NOMO-1 (cell line): ENCODE measurements at regions not wholly inside any gene's neighbourhood (a gene's known extent, or its start where the extent isn't known, plus 50 kb on each side); places are given as distances from the start of the nearest gene placed in this dataset.

ENCODE experiments used
- DNase-seq, 2 experiments: peaks; one replicate each; lab custom pipeline; 2025; ENCODE audit not compliant: unreplicated experiment in 2 of 2; lab: John Stamatoyannopoulos, UW

DNA sequence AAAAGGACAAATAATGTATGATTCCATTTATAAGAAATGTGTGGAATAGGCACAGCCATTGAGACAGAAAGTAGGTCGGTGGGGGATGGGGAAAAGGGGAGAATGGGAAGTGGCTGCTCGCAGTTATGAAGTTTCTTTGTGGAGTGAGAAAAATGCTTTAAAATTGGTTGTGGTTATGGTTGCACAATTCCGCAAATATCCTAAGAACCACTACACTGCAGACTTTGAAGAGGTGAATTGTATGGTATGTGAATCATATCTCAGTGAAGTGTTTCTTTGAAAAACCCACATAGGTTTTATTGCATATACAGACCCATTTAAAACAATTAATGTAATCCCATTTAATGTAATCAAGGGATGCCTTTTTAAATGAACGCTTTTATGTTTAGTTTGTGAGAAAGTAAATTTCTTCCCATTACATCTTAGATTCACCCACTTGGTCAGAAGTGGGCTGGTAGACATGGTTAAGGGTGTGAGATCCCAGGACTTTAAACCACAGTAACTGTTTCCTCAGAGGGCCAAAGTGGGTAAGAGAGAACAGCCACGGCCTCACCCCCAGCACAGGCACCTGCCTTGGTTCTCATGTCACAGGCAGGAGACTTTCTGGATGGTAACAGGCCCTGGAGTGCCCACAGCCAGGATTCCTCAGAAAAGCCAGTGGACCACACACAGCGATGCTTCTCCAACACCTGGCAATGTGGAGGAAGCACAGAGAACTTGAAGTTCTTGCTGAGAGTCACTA, 119.3 kb upstream of the GJB6 start:
- DNase-seq: peak; percentile 67 to 95

- no peak for DNase-seq
Measured at GRCh38 chr13:20350819-20351218, 118.7 kb upstream of the GJB6 start.

DNA sequence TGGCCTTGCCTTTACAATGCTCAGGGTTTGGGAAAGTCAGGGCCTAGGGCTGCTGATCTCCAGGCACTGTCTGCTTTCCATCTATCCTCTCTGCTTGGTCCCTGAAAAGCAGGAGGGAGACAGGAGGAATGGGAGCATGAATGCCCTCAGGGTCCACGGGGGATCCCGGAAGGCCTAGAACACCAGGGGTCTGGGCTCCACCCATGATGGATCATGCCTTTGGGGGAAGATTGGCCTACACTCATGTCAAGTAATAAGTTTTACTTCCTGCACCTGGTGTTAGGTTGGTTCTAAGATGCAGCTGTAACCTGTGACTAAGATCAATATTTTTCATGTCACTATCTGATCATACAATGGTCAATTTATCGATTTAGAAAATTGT, 118.3 kb upstream of the GJB6 start:
- DNase-seq: no peak

DNA sequence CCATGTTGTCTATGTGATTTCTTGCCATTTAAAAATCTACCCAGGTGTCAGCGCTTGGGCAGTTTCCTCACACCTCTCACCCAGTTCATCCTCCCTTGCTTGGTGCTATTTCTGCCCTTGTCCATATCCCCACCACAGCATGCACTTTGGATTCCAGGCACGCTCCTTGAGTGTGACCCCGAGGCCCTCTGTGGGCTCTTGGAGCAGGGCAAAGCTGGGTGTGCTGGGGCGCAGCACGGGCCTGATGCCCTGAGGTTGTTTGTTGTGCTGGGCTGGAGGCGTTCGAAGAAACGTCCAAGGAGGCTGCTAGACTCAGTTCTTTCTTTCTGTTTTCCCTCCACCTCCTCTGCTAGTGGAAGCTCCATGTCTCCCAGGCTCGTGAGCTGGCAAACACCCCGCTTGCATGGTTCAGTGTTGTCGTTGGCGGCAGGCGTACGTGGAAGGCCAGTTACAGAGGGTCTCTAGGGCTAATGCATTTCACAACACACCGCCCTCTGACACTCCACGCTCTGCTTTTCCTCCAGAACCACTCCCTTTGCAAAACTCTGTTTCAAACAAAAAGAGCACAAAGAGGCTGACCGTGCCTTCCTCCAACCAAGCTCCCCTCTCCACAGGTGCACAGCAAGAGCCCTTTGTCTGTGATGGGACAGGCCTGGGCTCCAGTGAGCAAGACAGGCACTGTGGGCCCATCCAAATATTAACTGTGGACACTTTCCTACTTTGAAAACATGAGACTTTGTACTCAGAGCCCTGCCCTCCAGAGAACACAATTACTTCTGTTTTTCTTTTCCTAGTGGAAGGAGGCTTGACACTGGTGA, 117.7 kb upstream of the GJB6 start:
- no peak for DNase-seq

- DNase-seq: no peak
Measured at GRCh38 chr13:20348645-20349408, 116.7 kb upstream of the GJB6 start.

DNA sequence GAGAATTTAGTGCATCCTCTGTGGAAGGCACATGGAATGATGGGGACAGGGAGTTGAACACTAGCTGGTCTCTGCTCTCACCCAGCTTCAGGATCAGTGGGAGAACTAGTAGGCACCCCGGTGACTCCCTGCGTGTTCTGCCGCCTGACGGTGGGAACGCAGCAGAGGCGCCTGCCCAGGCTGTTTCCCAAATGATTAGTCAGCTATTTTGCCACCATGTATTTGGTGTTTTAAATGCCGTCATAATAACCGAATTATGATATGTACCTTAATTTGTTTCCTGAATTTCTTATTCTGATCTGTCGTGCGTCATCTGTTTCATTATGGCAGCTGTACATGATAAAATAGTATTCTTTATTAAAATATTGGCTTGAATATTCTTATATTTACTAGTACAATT, 115.9 kb upstream of the GJB6 start:
- DNase-seq: no peak

DNA sequence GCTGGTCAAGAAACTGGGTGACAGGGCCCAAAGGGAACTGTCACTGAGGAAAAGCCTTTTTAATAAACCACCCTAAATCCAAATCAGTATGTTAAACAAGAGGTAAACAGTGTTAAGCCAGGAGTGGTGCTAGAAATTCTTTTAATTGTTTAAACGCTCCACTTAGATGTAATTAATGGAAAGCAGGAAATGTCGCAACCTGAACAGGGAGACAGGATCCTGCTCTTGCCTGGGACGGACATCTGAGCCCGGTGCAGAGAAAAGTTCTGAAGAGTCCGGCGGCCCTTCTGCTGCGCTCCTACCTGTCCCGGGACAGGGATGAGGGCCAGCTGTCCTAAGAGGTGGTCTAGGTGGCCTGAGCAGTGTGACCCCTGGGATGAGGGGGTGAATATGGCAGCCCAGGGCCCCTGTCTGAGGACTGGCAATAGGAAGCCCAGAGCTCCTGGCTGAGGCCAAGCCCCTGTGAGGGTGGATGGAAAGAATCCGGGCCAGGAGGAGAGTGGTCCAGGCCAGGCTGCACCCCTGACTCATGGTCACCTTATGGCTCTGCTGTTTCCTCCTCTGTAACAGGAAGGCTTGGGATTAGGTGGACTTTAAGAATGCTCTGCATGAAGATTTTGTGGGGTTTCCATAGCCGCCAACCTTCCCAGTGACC, 112.8 kb upstream of the GJB6 start:
- no peak for DNase-seq

DNA sequence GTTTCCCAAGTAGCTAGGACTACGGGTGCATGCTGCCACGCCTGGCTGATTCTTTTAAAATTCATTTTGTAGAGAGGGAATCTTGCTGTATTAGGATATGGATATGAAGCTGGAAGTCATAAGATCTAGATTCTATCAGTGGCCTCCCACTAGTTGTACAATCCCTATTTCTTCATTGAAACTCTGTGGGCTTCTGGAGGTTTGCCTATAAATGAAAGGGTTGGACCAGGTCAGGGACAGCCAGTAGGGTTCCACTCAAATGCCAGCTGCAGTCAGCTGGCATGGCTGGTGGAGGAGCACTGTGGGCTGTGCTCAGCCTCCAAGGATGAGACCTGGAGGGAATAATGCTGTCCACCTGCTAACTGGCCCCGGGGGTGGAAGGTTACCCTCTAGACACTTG, 110.2 kb upstream of the GJB6 start:
- DNase-seq: no peak

DNA sequence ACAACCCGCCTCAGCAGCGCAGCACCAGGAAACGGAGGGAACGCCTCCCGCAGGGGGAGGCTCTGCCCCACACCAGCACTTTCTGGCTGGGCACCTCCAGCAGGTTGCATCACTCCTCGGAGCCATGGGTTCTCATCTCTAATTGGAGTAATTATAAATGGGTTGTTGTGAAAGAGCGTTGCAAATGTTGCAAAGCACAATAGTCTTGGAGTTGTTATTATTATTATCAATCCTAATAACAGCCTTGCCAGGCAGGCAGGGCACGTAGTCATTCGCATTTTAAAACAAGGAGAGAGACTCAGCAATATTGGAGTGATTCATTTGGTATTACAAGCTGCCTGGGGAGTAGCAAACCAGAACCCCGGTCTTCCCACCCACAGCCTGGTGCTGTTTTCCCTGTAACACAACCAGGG, 108.6 kb upstream of the GJB6 start:
- DNase-seq: peak; percentile 97 to 98

- no peak for DNase-seq
Measured at GRCh38 chr13:20340136-20340758, 108.1 kb upstream of the GJB6 start.

DNA sequence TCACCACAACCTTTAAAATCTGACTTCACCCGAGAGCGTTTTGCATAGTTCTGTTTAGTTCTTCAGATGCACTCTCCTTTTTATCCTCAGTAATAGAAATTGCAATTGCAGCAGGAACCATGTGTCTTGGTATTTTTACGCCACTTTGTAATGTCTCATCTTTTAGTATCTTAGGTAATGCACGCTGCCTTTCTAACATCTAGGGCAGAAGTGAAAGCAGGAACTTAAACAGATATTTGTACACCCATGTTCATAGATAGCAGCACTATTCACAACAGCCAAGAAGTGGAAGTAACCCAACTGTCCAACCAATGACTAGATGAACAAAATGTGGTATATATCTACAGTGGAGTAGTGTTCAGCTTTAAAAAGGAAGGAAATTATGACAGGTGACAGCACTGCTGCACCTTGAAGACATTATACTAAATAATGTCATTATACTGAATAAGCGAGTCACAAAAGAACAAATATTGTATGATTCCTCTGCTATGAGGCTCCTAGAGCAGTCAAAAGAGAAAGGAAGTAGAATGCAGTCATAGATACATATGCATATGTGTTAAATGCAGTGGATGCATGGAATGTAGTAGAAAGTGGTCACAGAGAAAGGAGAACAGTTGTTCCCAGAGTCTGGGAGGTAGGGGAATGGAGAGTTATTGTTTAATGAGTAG, 105.9 kb upstream of the GJB6 start:
- peak; percentile 88 to 100 for DNase-seq

DNA sequence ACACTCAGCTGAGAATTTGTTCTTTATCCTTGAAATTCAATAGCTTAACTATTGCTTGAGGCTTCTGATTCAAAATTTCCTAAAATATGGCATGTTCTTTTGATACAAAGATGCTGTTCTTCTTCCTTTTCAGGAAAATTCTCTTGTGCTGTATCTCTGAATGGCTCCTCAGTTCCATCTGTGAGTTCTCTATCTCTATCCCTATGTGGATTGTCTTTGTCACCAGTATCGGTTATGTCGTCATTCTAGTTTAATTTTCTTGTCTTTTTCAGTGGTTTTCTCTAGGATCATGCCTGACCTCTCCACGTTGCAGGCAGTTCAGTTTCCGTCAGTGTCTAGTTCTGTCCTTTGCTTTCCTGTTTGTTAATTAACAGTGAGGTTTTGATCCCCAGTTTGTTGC, 104.6 kb upstream of the GJB6 start:
- DNase-seq: peak in 1 of 2 experiments; percentile 14

- DNase-seq: no peak
Measured at GRCh38 chr13:20334309-20334708, 102.2 kb upstream of the GJB6 start.

GRCh38 chr13:20332361-20333096, 100.4 kb upstream of the GJB6 start:
- DNase-seq: peak in 1 of 2 experiments; percentile 25

- DNase-seq: no peak
Measured at GRCh38 chr13:20331949-20332348, 99.8 kb upstream of the GJB6 start.

DNA sequence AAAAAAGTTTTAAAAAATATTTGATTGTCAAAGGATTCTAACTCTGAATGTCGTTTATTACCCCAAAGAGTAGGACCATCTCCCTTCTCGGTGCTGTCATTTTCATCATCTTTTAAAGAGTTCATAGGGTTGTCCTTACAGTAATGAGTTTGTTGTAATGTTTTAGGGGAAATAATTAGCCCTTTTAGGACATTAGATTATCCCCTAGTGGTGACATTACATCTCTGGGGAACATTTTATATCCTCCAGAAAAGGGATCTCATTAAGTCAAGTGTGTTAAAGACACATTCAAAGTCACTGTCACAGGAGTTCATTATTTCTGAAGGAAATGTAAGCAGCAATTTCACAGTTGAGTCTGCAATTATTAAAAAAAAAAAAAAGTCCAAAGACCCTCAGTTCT, 99.3 kb upstream of the GJB6 start:
- no peak for DNase-seq

- DNase-seq: no peak
Measured at GRCh38 chr13:20326809-20327208, 94.7 kb upstream of the GJB6 start.

- DNase-seq: no peak
Measured at GRCh38 chr13:20326276-20326675, 94.2 kb upstream of the GJB6 start.

GRCh38 chr13:20320885-20321284, 88.8 kb upstream of the GJB6 start:
- DNase-seq: no peak
